Embryonic facial prominence (tissue), 1 donor: ENCODE measurements at regions not wholly inside any gene's neighbourhood (a gene's known extent, or its start where the extent isn't known, plus 50 kb on each side); places are given as distances from the start of the nearest gene placed in this dataset.

Source experiments
- DNase-seq: peaks from one replicate; pipeline ENCODE4 v3.0.0-alpha.2; 2016; ENCODE audit errors: extremely low spot score

DNA sequence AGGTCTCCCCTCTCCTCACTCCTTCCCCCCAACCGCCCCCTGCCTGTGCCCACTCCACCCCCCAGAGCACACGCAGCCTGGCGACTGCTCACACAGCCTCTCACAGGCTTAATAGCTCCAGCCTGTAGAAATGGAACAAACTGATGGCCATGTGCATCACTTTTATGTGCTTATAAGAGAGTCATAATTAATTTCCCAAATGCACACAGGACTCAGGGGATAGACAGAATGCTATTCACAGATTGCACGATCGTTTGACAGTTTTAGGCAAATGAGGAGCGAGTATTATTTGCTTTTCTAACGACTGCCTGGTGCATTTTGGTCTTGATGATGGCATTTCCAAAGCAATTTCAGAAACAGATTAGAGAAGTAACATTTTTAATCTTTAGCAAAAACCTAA lies 97.7 kb upstream of the VSTM2B start:
- DNase-seq, result no peak

DNA sequence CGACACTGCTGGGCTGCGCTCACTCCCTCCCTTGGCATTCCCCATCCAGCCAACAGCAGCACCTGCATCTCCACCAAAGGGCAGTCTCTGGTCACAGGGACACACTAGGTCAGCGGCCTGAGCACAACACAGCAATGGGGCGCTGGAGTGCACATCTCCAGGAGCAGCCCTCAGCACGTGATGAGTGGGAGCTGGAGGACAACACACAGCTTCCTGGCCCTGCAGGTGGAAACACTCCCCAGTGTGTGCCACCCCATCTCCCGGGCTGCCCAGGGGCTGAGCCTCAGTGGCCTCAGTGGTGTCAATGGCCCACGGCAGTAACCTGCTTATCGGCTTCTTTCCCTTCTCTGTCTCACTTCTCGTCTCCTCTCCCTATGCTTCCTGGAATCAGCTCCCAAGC lies 96.8 kb upstream of the VSTM2B start:
- no peak for DNase-seq

DNA sequence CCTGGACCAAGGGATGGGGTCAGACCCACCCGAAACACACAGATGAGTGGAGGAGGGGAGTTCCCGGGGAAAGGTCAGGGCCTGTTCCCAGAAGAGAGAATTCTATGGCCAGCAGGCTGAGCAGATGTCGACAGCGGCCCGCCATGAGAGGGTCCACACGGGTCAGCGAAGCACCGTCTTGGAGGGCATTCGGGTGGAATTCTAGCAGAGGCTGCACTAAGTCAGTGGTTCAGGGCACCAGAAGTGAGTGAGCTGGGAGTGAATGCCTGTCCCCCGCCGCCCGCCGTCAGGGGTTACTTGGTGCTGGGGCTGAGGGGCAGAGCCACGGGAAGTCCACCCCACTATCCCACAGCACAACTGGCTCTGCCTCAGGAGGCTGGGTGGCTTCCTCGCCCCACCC lies 96.2 kb upstream of the VSTM2B start:
- DNase-seq, result no peak

DNA sequence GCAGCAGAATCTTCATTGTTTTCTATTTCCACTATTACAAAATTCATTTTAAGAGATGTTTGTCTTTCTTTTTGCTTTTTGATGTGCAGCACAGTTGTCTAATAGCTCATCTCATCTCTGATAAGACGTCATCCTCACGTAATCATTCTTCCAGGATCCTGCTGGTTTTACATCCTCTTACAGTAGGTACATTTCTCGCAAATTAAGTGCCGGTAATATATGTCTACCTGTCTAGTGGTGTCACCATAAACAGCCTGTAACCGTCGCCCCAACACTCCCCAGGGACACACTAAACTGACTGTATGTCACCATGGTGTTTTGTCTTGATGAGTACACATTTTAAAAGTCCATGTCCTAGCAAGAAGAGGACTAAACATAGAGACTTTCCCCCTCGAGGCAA lies 94.5 kb upstream of the VSTM2B start:
- DNase-seq, result no peak

DNA sequence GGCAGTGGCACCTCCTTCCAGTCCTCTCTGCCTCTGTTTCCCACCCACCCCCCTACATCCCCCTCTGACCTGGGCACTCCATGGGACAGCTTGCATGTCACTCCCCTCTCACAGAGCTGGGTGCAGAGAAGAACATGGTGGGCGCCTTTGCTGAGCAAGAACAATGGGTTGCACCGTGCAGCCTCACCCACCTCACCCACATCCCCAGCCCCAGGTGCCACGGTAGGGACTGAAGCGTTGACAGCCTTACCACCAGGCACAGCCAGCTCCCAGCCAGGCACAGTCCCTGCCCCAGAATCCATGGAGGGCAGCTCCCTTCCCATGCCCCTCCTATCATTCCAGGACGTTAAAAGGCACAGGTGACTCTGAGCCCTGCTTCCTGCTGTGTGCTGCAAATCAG lies 93.1 kb upstream of the VSTM2B start:
- no peak for DNase-seq

DNA sequence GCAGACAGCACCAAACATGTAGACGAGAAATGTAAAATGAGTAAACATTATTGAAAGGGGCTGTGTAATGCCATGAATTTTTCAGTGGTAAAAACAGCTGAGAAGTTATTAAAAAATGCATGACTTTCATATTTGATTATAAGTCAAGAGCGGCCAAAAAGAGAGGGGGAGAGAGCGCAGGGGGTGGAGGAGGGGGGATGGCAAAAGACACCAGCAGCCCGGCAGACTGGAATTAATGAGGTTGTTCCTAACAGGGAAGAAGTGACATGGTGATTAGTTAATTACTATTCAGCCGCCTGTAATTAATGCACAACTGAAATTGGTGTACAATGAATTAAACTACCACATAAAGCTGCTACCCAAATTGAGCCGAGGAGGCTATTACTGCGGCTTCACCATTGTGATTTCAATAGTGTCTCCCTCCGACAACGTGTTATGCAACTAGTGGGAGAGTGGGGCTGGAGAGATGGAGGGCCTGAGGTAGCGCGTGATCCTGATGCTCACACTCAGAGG lies 89.1 kb upstream of the VSTM2B start:
- DNase-seq, result no peak

DNA sequence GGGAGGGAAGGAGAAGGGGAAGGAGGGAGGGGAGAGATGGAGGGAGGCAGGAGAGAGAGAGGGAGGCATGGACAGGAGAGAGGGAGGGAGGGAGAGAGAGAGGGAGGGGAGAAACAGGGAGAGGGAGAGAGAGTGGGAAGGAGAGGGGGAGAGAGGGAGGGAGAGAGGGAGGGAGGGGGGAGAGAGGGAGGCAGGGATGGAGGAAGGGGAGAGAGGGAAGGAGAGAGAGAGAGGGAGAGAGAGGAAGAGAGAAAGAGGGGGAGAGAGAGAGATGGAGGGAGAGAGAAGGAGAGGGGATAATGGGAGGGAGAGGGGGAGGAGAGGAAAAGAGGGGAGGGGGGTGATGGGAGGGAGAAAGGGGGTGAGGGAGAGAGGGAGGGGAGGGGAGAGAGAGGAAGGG lies 86.8 kb upstream of the VSTM2B start:
- no peak for DNase-seq

DNA sequence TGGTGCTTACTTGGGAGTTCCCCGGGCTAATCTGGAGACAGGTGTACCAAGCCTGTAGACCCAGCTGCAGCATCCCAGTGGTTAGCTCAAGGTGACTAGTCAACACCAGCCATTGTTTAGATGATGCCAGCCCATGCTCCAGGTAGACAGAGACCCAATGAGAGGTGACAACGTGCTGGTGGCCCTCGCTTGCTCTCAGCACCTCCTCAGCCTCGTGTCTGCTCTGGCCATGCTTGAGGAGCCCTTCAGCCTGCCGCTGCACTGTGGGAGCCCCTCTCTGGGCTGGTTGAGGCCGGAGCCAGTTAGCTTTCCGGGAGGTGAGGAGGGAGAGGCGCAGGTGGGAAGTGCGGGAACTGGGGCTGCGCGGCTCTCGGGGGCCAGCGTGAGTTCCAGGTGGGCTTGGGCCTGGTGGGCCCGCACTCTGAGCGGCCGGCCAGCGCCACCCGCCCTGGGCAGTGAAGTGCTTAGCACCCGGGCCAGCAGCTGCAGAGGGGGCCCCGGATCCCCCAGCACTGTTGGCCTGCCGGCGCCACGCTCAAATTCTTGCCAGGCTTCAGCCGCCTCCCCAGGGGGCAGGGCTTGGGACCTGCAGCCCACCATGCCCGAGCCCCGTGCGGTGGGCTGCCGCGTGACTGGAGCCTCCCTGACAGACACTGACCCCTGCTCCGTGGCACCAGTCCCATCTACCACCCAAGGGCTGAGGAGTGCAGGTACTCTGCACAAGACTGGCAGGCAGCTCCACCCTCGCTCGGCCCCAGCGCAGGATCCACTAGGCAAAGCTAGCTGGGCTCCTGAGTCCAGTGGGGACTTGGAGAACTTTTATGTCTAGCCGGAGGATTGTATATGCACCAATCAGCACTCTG lies 85.9 kb upstream of the VSTM2B start:
- DNase-seq, result no peak

DNA sequence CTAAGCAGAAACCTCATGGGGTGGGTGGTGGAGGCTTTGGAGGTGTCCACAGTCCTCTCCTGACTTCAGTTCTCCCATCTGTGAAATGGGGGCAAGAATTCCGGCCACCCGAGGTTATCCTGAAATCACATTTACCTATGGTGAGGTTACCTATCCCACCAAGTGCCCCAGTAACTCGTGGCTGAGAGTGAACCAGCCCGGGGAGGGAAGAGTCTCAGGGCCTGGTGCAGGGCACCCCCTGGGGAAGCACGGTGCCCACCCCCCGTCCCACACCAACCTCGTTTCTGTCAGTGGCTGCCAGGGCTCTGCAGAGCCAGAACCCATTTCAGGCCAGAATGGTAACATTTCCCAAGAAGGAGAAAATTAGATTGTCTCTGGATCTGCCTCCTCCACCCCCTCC lies 83.7 kb upstream of the VSTM2B start:
- DNase-seq, result no peak

DNA sequence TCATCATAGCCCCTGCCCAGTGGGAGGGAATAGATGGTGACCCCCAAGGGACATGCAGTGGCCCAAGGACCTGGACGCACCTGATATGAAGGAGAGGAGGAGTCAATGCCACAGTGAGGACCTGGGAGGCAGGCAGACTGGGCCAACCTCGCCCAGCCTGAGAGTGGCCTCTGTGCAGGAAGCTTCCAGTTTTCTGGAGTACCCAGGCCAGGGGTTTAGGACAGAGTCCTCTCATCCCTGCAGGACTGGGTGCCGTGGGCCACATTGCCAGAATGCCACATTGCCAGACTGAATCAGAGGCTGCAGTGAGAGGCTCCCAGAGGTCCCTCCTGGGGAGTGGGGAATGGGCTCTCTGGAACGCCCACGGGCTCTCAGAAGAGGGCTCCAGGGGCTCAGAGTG lies 82.9 kb upstream of the VSTM2B start:
- DNase-seq, result no peak

DNA sequence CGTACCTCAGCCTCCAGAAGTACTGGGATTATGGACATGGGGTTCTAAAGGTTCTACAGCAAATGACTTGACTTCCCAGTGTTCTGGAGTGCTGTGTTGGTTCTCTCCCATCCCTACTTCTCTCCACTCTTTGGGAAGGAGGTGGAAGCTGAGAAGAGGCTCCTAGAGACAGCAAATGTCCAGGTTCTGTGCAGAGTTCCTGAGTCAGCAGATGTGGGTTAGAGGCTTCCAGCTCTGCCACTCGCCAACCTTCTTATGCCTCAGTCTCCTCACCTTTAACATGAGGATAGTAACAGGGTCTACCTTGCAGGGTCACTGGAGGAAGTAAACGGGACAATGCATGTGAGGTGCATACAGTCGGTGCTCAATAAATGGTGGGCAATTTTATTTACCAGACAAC lies 80.5 kb upstream of the VSTM2B start:
- DNase-seq, result no peak

DNA sequence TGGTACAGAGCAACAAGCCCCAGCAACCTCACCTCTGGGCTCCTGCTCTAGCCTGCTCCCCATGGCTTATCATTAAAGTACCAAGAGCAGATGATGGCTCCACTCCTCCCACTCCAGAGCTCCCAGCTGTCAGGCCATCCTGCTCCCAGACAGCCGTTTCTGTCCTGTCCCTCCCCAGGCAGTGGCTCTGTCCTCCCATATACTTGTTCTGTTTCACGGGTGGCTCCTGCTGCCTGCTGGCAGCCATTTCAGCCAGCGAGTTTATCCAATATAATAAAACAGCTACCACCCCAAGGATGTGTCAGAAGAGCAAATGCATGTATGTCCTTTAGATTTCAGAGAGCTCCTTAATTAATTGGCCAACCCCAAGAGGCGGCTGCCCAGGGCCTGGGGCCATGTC lies 79.4 kb upstream of the VSTM2B start:
- no peak for DNase-seq

DNA sequence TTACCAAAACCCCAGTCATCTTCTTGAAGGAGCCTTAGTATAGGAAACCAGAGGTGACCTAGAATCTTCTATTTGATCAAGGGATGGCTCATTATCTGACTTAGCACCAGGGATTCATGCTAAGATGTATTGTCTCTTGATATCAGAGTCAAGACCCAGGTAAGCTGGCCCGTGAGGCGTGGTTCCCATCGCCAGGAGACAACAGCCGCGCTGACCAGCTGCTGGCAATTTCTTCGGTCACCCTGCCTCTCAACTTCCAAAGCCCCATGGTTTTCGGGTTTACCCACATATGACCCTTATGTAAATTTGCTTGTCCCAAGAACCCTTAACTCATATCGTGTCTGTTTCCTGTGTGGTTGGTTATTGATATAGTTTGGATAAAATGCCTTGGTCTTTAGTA lies 77.7 kb upstream of the VSTM2B start:
- no peak for DNase-seq

DNA sequence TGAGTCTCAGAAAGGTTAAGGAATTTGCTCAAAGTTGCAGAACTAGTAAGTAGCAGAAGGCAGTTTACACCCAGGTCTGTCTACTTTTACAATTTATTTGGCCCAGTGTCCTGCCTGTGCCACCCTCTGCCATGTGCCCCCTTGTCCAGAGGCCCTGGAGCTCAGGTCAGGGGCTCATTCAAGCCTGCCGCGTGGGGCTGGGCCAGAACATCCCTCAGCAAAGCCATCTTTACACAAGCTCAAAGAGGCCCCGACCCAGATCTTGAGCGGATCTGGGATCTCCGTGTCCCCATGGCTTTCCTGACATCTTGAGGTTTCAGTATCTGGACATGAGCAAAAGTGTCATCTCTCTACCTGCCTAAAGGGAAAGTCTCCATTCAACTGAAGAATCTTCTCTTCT lies 76.4 kb upstream of the VSTM2B start:
- no peak for DNase-seq

DNA sequence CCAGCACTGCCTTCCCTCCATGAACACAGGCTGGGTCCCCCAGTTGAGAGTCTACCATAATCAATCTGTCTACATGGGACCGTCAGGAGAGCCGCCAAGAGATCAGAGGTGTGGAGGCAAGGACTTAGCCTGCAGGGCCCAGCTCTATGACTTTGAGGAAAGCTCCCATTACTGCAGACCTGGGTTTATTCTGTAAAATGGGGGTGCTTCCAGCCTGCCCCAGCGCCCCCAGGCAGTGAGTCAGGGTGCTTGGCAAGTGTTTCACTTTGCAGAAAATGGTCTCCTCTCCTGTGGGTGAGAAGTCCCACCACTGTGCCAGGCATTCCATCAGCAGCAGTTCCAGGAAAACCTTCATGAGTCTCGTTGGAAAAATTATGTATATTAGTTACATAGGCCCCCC lies 75.5 kb upstream of the VSTM2B start:
- no peak for DNase-seq

DNA sequence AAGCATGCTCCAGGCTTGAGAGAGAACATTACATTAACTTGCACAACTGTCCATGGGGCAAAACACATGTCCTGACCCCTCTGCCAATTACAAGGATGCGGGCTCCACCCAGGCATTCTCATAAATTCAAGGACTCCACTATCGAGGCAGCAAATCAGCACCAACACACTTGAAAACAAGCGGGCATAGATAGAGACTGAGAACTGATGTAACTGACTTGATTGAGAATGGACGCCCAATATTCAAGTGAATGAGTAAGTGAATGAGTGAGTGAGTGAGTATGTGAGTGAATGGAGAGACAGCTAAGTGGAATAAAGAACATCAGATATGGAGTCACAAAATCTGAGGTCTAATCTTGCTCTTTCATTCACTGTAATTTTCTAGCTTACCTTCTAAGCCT lies 75.0 kb upstream of the VSTM2B start:
- DNase-seq, result no peak

DNA sequence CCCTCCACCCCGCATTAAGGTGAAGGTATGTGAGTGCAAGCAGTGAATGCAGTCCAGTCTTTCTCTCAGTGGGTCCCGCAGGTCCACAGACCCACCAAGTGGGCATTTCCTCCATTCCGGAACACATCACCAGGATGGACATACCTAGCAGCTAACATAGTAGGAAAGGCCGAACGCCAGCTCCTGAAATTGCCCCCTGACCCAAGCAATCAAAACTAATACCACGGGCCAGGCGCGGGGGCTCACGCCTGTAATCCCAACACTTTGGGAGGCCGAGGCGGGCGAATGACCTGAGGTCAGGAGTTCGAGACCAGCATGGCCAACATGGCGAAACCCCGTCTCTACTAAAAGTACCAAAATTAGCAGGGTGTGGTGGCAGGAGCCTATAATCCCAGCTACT lies 71.7 kb upstream of the VSTM2B start:
- no peak for DNase-seq

DNA sequence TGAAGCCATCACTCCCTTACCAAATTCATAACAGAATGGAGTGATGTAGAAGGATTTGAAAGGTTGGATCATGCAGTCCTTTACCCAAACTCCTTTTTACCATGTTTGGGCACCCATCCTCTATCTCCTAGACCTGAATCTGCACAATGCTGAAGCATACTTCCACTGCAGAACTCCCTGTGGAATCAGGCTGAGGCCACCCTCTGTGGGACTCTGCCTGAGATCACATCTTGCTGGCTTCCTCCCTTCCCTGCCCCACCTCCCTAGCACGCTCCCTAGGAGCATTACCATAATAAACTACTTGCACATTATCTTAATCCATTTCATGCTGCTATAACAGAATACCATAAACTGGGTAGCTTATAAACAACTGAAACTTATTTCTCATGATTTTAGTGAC lies 68.4 kb upstream of the VSTM2B start:
- no peak for DNase-seq

DNA sequence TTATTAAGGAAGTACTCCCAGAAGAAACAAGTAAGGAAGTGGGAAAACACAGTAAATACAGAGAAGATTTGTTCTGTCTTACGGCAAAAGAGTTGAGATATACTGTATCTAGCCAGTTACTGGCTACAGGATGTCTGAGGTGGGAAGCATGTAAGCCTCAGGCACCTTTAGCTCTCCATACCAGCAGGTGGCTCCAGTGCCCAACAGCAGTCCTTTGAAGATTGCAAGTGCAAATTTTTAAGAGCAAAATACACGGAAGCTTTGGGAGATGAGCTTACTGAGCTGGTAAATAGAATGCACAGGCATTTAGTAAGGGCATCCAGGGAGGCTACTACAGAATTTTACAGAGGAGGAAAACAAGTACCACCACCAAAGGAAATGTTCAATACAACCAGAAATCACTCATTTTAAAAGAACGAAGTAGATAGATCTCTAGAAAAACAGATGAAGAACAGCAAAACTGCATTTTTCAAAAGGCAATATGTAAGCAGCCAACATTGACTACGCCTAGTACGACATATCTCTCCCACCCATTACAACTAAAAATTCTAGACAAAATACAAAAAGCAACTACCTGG lies 57.9 kb upstream of the VSTM2B start:
- no peak for DNase-seq

DNA sequence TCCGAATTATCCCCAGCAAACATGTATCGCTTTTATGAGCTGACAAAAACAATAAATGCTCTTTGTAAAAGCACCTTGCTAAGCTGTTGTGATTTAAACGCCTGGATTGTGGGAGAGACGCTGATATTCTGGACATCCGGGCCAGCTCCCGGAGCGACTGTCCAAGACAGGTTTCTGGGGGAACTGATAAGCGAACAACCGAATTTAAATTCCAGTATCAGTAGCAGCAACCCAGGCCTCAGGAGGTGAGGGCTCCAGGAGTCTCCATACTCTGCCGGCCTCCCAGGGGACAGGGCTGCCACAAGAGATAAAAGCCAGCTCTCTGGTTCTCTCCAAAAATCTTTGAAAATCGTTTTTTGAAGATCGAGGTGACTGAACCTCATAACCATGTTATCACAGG lies 50.3 kb upstream of the VSTM2B start:
- no peak for DNase-seq
